IMR-90 (cell line): ENCODE measurements at regions not wholly inside any gene's neighbourhood (a gene's known extent, or its start where the extent isn't known, plus 50 kb on each side); places are given as distances from the start of the nearest gene placed in this dataset.

ENCODE experiments used
- ATAC-seq: fragments of 200-7000 bp; cut with Tn5 transposase; 2 replicates; pipeline ENCODE4 v1.9.1; 2020; ENCODE audit warnings: low read depth, mild to moderate bottlenecking, moderate library complexity
- BruUV-seq: library from RNA; stranded (reverse); fragments of 400-500 nt; replicated peaks from 2 replicates; lab custom pipeline; 2021; lab: Mats Ljungman, UMichigan
- CTCF ChIA-PET: fragments of 300-600 bp; formaldehyde crosslinking; extraction: SDS; loops from one replicate; lab custom pipeline; 2021; ENCODE audit warnings: antibody characterized with exemption; lab: Yijun Ruan, JAX
- POLR2A ChIA-PET: fragments of 300-600 bp; sonication (Branson Sonifier 250); formaldehyde crosslinking; loops from one replicate; lab custom pipeline; 2022; ENCODE audit warnings: antibody characterized with exemption; ENCODE audit not compliant: unreplicated experiment; lab: Charles Lee
- DNase-seq: peaks from one replicate; pipeline ENCODE4 v3.0.0; 2013
- H2AFZ ChIP-seq: replicated peaks from 2 replicates; pipeline ENCODE3; 2013; ENCODE audit warnings: low read length, mild to moderate bottlenecking; ENCODE audit not compliant: poor library complexity
- H2AK5ac ChIP-seq: 2 replicates; pipeline ENCODE4 v1.6.1; 2013; ENCODE audit warnings: low read depth, low read length, inconsistent platforms
- H2AK9ac ChIP-seq: replicated peaks from 2 replicates; pipeline ENCODE3; 2013; ENCODE audit warnings: mild to moderate bottlenecking, low read depth, low read length, moderate library complexity; ENCODE audit not compliant: poor library complexity
- H2BK120ac ChIP-seq: 2 replicates; pipeline ENCODE4 v1.6.1; 2013; ENCODE audit warnings: low read depth, low read length, inconsistent platforms
- H2BK15ac ChIP-seq: 3 replicates; pipeline ENCODE4 v1.6.1; 2013; ENCODE audit warnings: low read depth, low read length, inconsistent platforms
- H2BK20ac ChIP-seq: 2 replicates; pipeline ENCODE4 v1.6.1; 2013; ENCODE audit warnings: low read depth, mild to moderate bottlenecking, inconsistent platforms, low read length, moderate library complexity
- H2BK5ac ChIP-seq: 2 replicates; pipeline ENCODE4 v1.6.1; 2013; ENCODE audit warnings: mild to moderate bottlenecking, low read depth, low read length, inconsistent platforms; ENCODE audit not compliant: poor library complexity, severe bottlenecking
- H3K14ac ChIP-seq: replicated peaks from 2 replicates; pipeline ENCODE4 v1.6.1; 2013; ENCODE audit warnings: low read depth, low read length, inconsistent platforms
- H3K18ac ChIP-seq: 2 replicates; pipeline ENCODE4 v1.6.1; 2013; ENCODE audit warnings: low read depth, low read length, control low read depth
- H3K23ac ChIP-seq: 2 replicates; pipeline ENCODE4 v1.6.1; 2013; ENCODE audit warnings: low read depth, low read length, inconsistent platforms
- H3K27ac ChIP-seq: 2 replicates; pipeline ENCODE4 v1.5.1; 2013; ENCODE audit warnings: mild to moderate bottlenecking, control low read depth, low read length; ENCODE audit not compliant: insufficient read depth
- H3K27me3 ChIP-seq: 2 replicates; pipeline ENCODE4 v1.6.1; 2013; ENCODE audit warnings: low read length; ENCODE audit not compliant: control insufficient read depth, insufficient read depth
- H3K36me3 ChIP-seq: 2 replicates; pipeline ENCODE4 v1.6.1; 2013; ENCODE audit warnings: low read length, mixed read lengths; ENCODE audit not compliant: control insufficient read depth, insufficient read depth
- H3K4ac ChIP-seq: 2 replicates; pipeline ENCODE4 v1.6.1; 2013; ENCODE audit warnings: low read depth, low read length, inconsistent platforms
- H3K4me1 ChIP-seq: 2 replicates; pipeline ENCODE4 v1.6.1; 2013; ENCODE audit warnings: low read length, mixed read lengths; ENCODE audit not compliant: control insufficient read depth, insufficient read depth
- H3K4me2 ChIP-seq: 2 replicates; pipeline ENCODE4 v1.6.1; 2013; ENCODE audit warnings: low read depth, mild to moderate bottlenecking, control low read depth, low read length, moderate library complexity
- H3K4me3 ChIP-seq: 2 replicates; pipeline ENCODE4 v1.5.1; 2013; ENCODE audit warnings: low read depth, mild to moderate bottlenecking, control low read depth, low read length, moderate library complexity; ENCODE audit not compliant: insufficient read depth
- H3K56ac ChIP-seq: 2 replicates; pipeline ENCODE4 v1.6.1; 2013; ENCODE audit warnings: low read length, inconsistent platforms; ENCODE audit not compliant: insufficient read depth; ENCODE audit errors: extremely low read depth
- H3K79me1 ChIP-seq, 2 experiments: 2 replicates each; pipeline ENCODE4 v1.6.1; 2013; ENCODE audit warnings: low read length in 2 of 2, inconsistent platforms in 1 of 2, low read depth in 1 of 2
- H3K9ac ChIP-seq: 2 replicates; pipeline ENCODE4 v1.6.1; 2013; ENCODE audit warnings: low read depth, low read length, control low read depth
- H3K9me1 ChIP-seq: 2 replicates; pipeline ENCODE4 v1.6.1; 2013; ENCODE audit warnings: low read length, inconsistent platforms; ENCODE audit not compliant: insufficient read depth
- H3K9me3 ChIP-seq: 2 replicates; pipeline ENCODE4 v1.6.1; 2013; ENCODE audit warnings: low read length; ENCODE audit not compliant: control insufficient read depth, insufficient read depth
- H4K20me1 ChIP-seq: 2 replicates; pipeline ENCODE4 v1.6.1; 2013; ENCODE audit warnings: low read length, inconsistent platforms; ENCODE audit not compliant: insufficient read depth
- H4K5ac ChIP-seq: 2 replicates; pipeline ENCODE4 v1.6.1; 2013; ENCODE audit warnings: mild to moderate bottlenecking, low read depth, low read length, control low read depth
- H4K8ac ChIP-seq, 2 experiments: 2 replicates each; pipeline ENCODE4 v1.6.1; 2013; ENCODE audit warnings: low read depth in 2 of 2, low read length in 2 of 2, control low read depth in 1 of 2, inconsistent platforms in 1 of 2
- H4K91ac ChIP-seq: 2 replicates; pipeline ENCODE4 v1.6.1; 2013; ENCODE audit warnings: low read depth, low read length, inconsistent platforms; ENCODE audit not compliant: insufficient read depth
- MAZ ChIP-seq: IDR thresholded peaks from 2 replicates; pipeline ENCODE4 v1.6.1; 2012; ENCODE audit warnings: low read depth, mild to moderate bottlenecking, low read length, improper control_type of control experiment, moderate library complexity, borderline replicate concordance
- MXI1 ChIP-seq: IDR thresholded peaks from 2 replicates; pipeline ENCODE4 v1.6.1; 2012; ENCODE audit warnings: low read depth, mild to moderate bottlenecking, low read length, moderate library complexity, borderline replicate concordance
- NFE2L2 ChIP-seq: fragments of 150-350 bp; IDR thresholded peaks from 2 replicates; pipeline ENCODE4 v1.6.1; 2016; ENCODE audit warnings: low read depth, mild to moderate bottlenecking, low read length
- RFX5 ChIP-seq: IDR thresholded peaks from 2 replicates; pipeline ENCODE4 v1.8.0; 2012; ENCODE audit warnings: low read depth, mild to moderate bottlenecking, low read length, moderate library complexity
- SMC3 ChIP-seq: fragments of 150-350 bp; IDR thresholded peaks from 2 replicates; pipeline ENCODE4 v1.6.1; 2016; ENCODE audit warnings: low read depth, mild to moderate bottlenecking, antibody characterized with exemption, low read length, moderate library complexity
- WGBS, 2 experiments: methylation state at CpG; one replicate each; pipeline versions ENCODE4 v1.1.5 to v1.1.7; 2013; ENCODE audit warnings: missing lambda C conversion rate in 2 of 2; ENCODE audit not compliant: insufficient read length in 1 of 2; ENCODE audit errors: extremely low coverage in 2 of 2; 5-methylcytosine and 5-hydroxymethylcytosine counted together
- dilution Hi-C: fragments of 300-500 bp; cut with HindIII; formaldehyde crosslinking; loops from one replicate; pipeline ENCODE4 v1.14.3; 2018; ENCODE audit warnings: low sequenced_read_pairs; ENCODE audit not compliant: unreplicated experiment
- in situ Hi-C: fragments of 300-500 bp; cut with MboI; formaldehyde crosslinking; loops from 3 replicates; pipeline ENCODE4 v1.14.3; 2019; ENCODE audit warnings: low sequenced_read_pairs, inconsistent platforms, mixed read lengths
- intact Hi-C: fragments of 100-400 bp; cut with micrococcal nuclease; formaldehyde crosslinking; loops from 2 replicates; pipeline ENCODE4 v1.10.0; 2022

GRCh38 chr13:106887686-106888085, 319.7 kb upstream of the ARGLU1 start:
- Histone ChIP-seq H3K9ac (no peak overlapping the region), H3K14ac (no peak overlapping the region), H2AK9ac (no peak overlapping the region), H3K18ac (no peak overlapping the region), H3K4me1 (no peaks in the 10 kb centered on the region), H3K56ac (no peak overlapping the region), H3K4me2 (no peak overlapping the region), H3K4ac (no peak overlapping the region), H3K27ac (no peak overlapping the region), H2BK120ac (no peak overlapping the region), H3K23ac (no peak overlapping the region), H3K36me3 (no peaks in the 10 kb centered on the region), H4K8ac (no peak overlapping the region), H3K79me1 (no peaks in the 10 kb centered on the region), H4K91ac (no peak overlapping the region), H2BK15ac (no peak overlapping the region), H2AFZ (no peak overlapping the region), H2AK5ac (no peak overlapping the region), H3K9me1 (no peaks in the 10 kb centered on the region), H3K4me3 (no peak overlapping the region), H3K9me3 (no peaks in the 10 kb centered on the region), H4K20me1 (no peaks in the 10 kb centered on the region), H2BK5ac (no peak overlapping the region), H3K27me3 (no peaks in the 10 kb centered on the region), H4K5ac (no peak overlapping the region), H2BK20ac (no peak overlapping the region)
- WGBS, 2 experiments: 14% methylated on average over 1 of the region's 2 CpGs; no CpG with 5 or more reads in 1 of the 2 experiments
- TF ChIP-seq MAZ (no peak), RFX5 (no peak), SMC3 (no peak), NFE2L2 (no peak), MXI1 (no peak)
- in situ Hi-C loops (no loop called here), dilution Hi-C loops (no loop called here), intact Hi-C loops (no loop called here)
- ChIA-PET POLR2A (no interaction called here), CTCF (no interaction called here)
- ATAC-seq (no peak), DNase-seq (no peak)
- BruUV-seq: no TSS peak
